HG02763 (cell line): ENCODE measurements at regions not wholly inside any gene's neighbourhood (a gene's known extent, or its start where the extent isn't known, plus 50 kb on each side); places are given as distances from the start of the nearest gene placed in this dataset.

Experiments
- ATAC-seq: cut with Tn5 transposase; IDR thresholded peaks from one replicate; pipeline ENCODE4 v1.9.1; 2021; ENCODE audit warnings: mild to moderate bottlenecking, moderate library complexity; ENCODE audit not compliant: unreplicated experiment

- no peak for ATAC-seq
Observed at GRCh38 chr13:27014406-27015359, 156.9 kb downstream of the USP12 start.

GRCh38 chr13:27012482-27013197, 159.0 kb downstream of the USP12 start:
- ATAC-seq = no peak

DNA sequence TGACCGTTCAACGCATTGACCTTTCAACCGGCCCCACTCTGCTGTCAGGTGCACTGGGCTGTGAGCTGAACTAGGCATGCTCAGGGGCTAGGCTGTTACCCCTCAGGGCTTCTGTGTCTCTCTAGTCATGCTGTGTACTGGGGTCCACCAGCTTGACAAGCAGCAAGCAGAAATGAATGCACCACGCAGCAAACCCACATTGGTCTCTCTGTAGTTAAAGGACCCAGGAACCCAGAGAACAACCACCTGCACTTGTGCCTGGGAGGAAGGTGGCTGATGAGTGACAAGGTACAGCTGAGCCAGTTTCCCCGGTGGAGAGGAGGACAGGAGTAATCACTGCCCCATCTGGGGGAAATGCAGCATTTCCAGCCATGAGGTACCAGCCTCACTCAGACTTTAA, 159.9 kb downstream of the USP12 start:
- no peak for ATAC-seq

- ATAC-seq = no peak
Observed at GRCh38 chr13:27008733-27009132, 162.9 kb downstream of the USP12 start.

DNA sequence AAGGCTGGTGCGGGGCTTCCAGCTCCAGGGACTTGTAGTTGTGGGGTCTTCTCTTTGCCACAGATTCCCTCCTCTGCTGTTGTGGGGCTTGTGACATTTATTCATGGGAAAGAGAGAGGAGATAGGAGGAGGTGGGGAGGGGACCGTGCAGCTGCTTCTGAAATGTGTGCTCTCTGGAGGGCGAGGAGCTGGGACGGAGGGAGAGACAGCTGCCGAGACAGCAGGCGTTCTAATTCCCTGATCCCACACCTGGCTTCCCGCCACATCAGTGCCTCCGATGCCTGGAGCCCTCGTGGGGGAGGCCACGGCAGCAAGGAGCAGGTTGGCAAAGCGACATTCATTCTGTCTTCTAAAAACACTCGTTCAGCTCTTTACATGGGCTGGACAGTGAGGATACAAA, 164.4 kb downstream of the USP12 start:
- no peak for ATAC-seq

- no peak for ATAC-seq
Observed at GRCh38 chr13:27006519-27007161, 165.0 kb downstream of the USP12 start.

- no peak for ATAC-seq
Observed at GRCh38 chr13:27005976-27006518, 165.6 kb downstream of the USP12 start.

GRCh38 chr13:27005556-27005955, 166.1 kb downstream of the USP12 start:
- ATAC-seq = no peak

GRCh38 chr13:27004866-27005265, 166.7 kb downstream of the USP12 start:
- no peak for ATAC-seq

DNA sequence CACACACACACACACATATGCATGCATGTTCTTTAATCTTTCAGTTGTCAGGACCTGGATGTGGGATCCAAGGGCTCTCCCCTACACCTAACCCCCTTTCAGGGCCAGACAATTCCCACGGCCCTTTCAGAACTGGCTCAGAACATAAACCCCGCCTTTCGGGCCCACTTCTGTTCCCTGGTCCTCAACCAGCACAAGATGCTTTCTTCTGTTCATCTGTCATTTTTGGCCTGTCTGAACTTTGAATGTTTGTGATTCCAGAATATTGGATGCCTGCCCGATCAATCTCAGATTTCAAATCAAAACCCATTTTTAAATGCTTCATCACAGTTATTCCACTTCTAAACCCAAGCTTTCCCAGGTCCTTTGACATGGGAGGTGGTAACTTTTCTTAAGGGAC, 167.3 kb downstream of the USP12 start:
- ATAC-seq = no peak

GRCh38 chr13:27001705-27002104, 169.9 kb downstream of the USP12 start:
- ATAC-seq = no peak

DNA sequence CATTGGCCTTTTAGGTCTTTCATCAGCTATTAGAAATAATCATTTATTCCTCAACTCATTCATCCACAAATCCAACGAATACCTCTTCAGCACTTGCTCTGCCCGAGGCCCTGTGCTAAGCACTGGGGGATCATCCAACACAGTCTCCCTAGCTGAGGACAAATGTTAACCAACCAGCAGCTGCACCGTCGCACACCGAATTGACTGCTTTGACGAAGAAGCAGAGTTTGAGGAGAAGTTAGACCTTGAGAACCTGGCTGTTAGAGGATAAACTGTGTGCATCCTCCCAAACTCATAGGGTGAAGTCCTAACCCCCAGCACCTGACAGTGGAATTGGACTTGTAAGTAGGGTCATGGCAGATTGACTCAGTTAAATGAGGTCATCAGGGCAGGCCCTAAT, 170.9 kb downstream of the USP12 start:
- ATAC-seq = no peak

GRCh38 chr13:26999499-26999898, 172.1 kb downstream of the USP12 start:
- no peak for ATAC-seq

DNA sequence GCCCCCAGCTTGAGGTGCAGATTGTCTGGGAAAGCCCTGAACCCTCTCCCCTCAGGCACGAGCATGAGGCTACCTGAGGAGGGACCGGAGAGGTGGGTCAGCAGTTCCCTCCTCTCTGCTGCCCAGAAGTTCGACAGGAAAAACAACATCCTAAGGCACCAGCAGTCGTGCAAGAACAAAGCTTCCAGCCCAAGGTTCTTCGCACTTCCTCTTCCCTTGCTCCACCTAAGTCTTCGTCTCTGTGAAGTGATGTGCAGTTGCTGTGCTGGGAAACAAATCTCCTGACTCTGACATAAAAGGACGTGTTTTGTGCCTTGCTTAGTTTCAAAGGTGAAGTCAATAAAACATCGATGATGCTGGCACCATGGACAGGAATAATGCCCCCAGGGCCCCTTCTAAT, 173.3 kb downstream of the USP12 start:
- no peak for ATAC-seq

DNA sequence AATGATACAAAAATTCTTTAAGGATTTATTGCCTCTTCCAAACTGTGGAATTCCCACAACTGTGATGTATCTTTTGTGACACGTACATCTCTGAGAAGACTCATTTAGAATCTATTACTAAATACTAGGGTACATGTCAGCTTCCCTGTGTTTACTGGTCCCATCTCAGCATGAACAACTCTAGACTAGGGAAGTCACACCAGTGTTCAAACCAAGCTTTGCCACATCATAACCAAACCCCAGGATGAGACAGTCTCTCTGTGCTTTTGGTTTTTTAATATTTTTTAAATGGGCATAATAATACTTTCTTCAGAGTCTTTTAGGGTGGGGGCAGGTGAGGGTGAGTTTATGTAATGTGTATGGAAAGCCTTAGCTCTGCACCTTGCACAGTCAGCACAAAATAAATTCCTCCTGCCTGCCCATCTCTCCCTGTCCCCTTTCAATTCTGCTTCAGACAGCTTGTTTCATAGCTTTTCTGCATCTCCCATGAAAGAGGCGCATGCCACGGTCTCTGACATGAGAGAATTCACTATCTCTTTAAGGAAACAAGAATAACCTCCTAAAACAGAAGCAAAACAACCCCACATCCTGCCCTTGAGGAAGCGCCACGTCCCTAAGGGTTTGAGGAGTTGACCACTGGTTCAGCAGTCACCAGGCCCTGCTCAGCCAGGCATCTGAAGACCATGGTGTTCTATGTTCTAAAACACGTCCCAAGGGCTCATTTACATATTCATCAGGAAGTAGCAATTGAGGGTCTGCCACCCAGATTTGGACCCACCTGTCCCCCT, 174.5 kb downstream of the USP12 start:
- peak; percentile 86 for ATAC-seq

DNA sequence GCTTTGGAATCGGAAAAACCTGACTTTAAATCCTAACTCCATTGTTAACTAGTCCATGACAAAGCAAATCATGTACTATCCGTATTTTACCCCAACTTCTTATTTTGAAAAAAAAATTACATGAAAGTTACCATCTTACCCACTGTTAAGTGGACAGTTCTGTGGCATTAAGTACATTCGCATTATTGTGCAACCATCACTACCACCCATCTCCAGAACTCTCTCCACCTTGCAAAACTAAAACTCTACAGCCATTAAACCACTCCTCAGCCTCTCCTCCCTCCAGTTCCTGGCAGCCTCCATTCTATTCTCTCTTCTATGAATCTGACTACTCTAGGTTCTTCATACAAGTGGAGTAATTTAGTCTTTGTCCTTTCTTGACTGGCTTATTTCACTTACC, 176.5 kb downstream of the USP12 start:
- no peak for ATAC-seq

DNA sequence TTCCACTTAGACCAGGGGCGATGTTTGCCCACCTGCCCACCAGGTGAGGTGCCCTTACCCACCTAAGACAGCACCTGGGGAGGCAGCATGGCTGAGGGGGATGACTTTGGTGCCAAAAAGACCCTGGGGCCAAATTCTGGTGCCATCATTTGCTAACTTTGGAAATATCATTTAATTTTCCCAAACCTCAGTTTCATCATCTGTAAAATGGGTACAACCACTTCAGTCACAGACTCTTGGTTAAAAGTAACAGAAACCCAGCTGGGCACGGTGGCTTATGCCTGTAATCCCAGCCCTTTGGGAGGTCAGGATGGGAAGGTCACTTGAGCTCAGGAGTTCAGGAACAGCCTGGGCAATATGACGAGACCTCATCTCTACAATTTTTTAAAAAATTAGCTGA, 177.8 kb downstream of the USP12 start:
- ATAC-seq = no peak

- no peak for ATAC-seq
Observed at GRCh38 chr13:26992951-26993719, 178.5 kb downstream of the USP12 start.

- no peak for ATAC-seq
Observed at GRCh38 chr13:26991508-26992181, 180.0 kb downstream of the USP12 start.
